SJSA1 (cell line): ENCODE measurements at regions not wholly inside any gene's neighbourhood (a gene's known extent, or its start where the extent isn't known, plus 50 kb on each side); places are given as distances from the start of the nearest gene placed in this dataset.
"Not testable (repeated sequence)": the region's sequence is repeated elsewhere in the genome, so short reads cannot be mapped to it uniquely, and the experiment has no call there.

Experiments used
- DNase-seq, 2 experiments: peaks; one replicate each; pipeline ENCODE4 v3.0.0-alpha.2; 2015 to 2020; ENCODE audit warnings: low spot score in 2 of 2, low read depth in 1 of 2
- H3K27ac ChIP-seq: fragments of 250-450 bp; sonication (Bioruptor Pico); 2 replicates; pipeline ENCODE4 v1.5.1; 2020; ENCODE audit warnings: mild to moderate bottlenecking, moderate library complexity
- H3K27me3 ChIP-seq: fragments of 250-450 bp; sonication (Bioruptor Pico); replicated peaks from 2 replicates; pipeline ENCODE4 v1.5.1; 2020; ENCODE audit warnings: mild to moderate bottlenecking, moderate library complexity
- H3K36me3 ChIP-seq: fragments of 250-450 bp; sonication (Bioruptor Pico); 2 replicates; pipeline ENCODE4 v1.5.1; 2020; ENCODE audit warnings: mild to moderate bottlenecking
- H3K4me1 ChIP-seq: fragments of 250-450 bp; sonication (Bioruptor Pico); replicated peaks from 2 replicates; pipeline ENCODE4 v1.6.1; 2021; ENCODE audit warnings: mild to moderate bottlenecking
- H3K4me3 ChIP-seq: fragments of 250-450 bp; sonication (Bioruptor Pico); 2 replicates; pipeline ENCODE4 v1.5.1; 2020; ENCODE audit warnings: mild to moderate bottlenecking
- H3K9me3 ChIP-seq: fragments of 250-450 bp; sonication (Bioruptor Pico); replicated peaks from 2 replicates; pipeline ENCODE4 v1.5.1; 2020; ENCODE audit warnings: mild to moderate bottlenecking

DNA sequence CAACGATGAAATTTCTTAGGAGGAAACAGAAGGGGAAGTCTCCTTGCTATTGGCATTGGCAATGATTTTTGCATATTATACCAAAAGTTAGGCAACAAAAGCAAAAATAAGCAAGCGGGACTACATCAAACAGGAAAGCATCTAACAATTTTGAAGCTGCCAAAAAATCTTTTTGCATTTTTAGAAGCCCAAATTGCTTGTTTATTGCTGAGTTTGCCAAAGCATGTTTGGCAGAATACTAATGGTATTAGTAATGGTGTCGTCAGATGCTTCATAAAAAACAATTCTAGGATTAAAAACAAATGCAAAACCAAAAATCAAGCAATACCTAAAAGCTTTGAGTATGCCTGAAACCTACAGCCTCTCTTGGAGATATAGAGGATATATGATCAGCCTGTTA is 80.0 kb downstream of the GALR1 start:
- no peak overlapping the region for H3K27ac ChIP-seq
- H3K9me3 ChIP-seq = no peaks in the 10 kb centered on the region
- 0 out of 2 replicates have a peak, but pooled peaks cover 4% of the 10 kb centered on the region for H3K27me3 ChIP-seq
- no peak for DNase-seq
- no peaks in the 10 kb centered on the region for H3K36me3 ChIP-seq
- H3K4me1 ChIP-seq = no peaks in the 10 kb centered on the region
- no peak overlapping the region for H3K4me3 ChIP-seq

- no peaks in the 10 kb centered on the region for H3K9me3 ChIP-seq
- no peak for DNase-seq
- no peaks in the 10 kb centered on the region for H3K36me3 ChIP-seq
- H3K4me1 ChIP-seq = peaks cover 8% of the 10 kb centered on the region
- no peak overlapping the region for H3K27ac ChIP-seq
- H3K27me3 ChIP-seq = 0 out of 2 replicates have a peak, but pooled peaks cover 2% of the 10 kb centered on the region
- H3K4me3 ChIP-seq = no peak overlapping the region
Observed at GRCh38 chr18:77334876-77335275, 85.2 kb downstream of the GALR1 start.

GRCh38 chr18:77337604-77338003 is 88.0 kb downstream of the GALR1 start:
- no peaks in the 10 kb centered on the region for H3K9me3 ChIP-seq
- no peak for DNase-seq
- no peaks in the 10 kb centered on the region for H3K36me3 ChIP-seq
- H3K27me3 ChIP-seq = no peaks in the 10 kb centered on the region
- H3K4me1 ChIP-seq = peaks cover 8% of the 10 kb centered on the region
- no peak overlapping the region for H3K27ac ChIP-seq
- no peak overlapping the region for H3K4me3 ChIP-seq

GRCh38 chr18:77339093-77339492 is 89.4 kb downstream of the GALR1 start:
- Histone ChIP-seq H3K4me3 (no peak overlapping the region), H3K27me3 (no peaks in the 10 kb centered on the region), H3K36me3 (no peaks in the 10 kb centered on the region), H3K4me1 (peaks cover 15% of the 10 kb centered on the region), H3K27ac (no peak overlapping the region), H3K9me3 (no peaks in the 10 kb centered on the region)
- DNase-seq = no peak

- Histone ChIP-seq H3K4me3 (no peak overlapping the region), H3K4me1 (peaks cover 20% of the 10 kb centered on the region), H3K27ac (no peak overlapping the region), H3K9me3 (no peaks in the 10 kb centered on the region), H3K27me3 (no peaks in the 10 kb centered on the region), H3K36me3 (no peaks in the 10 kb centered on the region)
- no peak for DNase-seq
Observed at GRCh38 chr18:77339623-77340022, 90.0 kb downstream of the GALR1 start.

DNA sequence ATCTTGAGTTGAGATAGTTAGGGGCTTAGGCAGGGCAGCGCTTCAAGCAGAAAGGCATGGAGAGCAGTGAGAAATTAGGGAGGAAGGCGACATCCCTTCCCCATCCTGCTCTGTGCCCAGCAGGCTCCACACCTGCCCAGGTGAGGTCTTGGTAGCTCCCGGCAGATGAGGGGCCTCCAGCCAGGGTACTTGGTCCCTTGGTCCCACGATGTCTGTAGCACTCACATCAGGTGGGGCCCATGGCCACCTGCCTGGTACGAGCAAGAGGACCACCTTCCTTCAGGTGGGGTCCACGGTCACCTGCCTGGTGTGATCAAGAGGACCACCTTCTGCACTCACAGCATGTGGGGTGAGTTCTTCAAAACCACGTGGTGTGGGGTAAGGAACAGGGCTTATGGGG is 91.2 kb downstream of the GALR1 start:
- Histone ChIP-seq H3K27ac (no peak overlapping the region), H3K27me3 (no peaks in the 10 kb centered on the region), H3K36me3 (no peaks in the 10 kb centered on the region), H3K4me1 (peaks cover 32% of the 10 kb centered on the region), H3K4me3 (no peak overlapping the region), H3K9me3 (no peaks in the 10 kb centered on the region)
- no peak for DNase-seq

DNA sequence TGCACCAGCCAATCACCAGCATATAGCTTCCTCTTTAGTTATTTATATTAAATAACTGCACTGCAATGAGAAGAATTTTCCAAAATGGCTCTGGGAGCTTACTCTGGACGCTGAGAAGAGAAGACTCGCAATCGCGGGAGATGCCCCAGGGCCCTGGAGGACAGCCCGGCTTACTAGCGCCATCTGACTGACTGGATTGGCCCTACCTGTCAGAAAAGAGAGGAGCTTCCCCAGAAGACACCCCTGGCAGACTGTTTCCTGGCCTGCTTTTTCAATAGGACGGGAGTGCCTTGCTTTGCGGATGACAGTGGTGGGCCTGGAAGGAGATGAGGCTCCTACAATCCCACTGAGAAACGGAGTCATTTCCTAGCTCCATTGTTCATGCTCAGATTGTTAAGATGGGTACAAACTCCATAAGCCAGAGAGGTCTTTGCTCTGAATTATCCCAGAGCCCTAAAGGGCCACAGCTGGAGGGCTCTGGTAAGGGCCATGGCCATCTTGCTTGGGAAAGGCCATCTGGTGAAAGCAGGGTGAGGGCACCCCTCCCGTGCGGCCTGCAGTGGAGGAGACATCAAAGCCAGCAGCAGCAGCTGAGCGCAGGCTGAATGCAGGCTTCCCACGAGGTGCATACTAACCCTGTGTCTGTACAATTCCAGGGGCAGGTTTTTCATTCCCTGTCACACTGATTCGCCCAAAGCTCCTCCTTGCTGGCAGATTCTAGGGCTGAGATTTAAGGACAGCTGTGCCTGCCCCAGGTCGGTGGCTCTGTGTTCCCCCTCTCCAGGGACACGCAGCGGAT is 92.1 kb downstream of the GALR1 start:
- Histone ChIP-seq H3K36me3 (no peaks in the 10 kb centered on the region), H3K4me3 (no peak overlapping the region), H3K4me1 (peaks cover 41% of the 10 kb centered on the region), H3K27me3 (no peaks in the 10 kb centered on the region), H3K9me3 (no peaks in the 10 kb centered on the region), H3K27ac (no peak overlapping the region)
- no peak for DNase-seq

- Histone ChIP-seq H3K9me3 (no peaks in the 10 kb centered on the region), H3K27me3 (no peaks in the 10 kb centered on the region), H3K4me1 (peaks cover 43% of the 10 kb centered on the region), H3K4me3 (no peak overlapping the region), H3K36me3 (no peaks in the 10 kb centered on the region), H3K27ac (no peak overlapping the region)
- no peak for DNase-seq
Observed at GRCh38 chr18:77342736-77343135, 93.1 kb downstream of the GALR1 start.

- Histone ChIP-seq H3K27ac (no peak overlapping the region), H3K27me3 (no peaks in the 10 kb centered on the region), H3K4me1 (peaks cover 35% of the 10 kb centered on the region), H3K9me3 (no peaks in the 10 kb centered on the region), H3K4me3 (no peak overlapping the region), H3K36me3 (no peaks in the 10 kb centered on the region)
- DNase-seq = peak in 1 of 2 experiments; percentile 42
Observed at GRCh38 chr18:77343846-77344510, 94.3 kb downstream of the GALR1 start.

- Histone ChIP-seq H3K9me3 (no peaks in the 10 kb centered on the region), H3K36me3 (no peaks in the 10 kb centered on the region), H3K27ac (no peak overlapping the region), H3K27me3 (no peaks in the 10 kb centered on the region), H3K4me1 (peaks cover 35% of the 10 kb centered on the region), H3K4me3 (no peak overlapping the region)
- DNase-seq = peak in 1 of 2 experiments; percentile 6
Observed at GRCh38 chr18:77344786-77345500, 95.3 kb downstream of the GALR1 start.

DNA sequence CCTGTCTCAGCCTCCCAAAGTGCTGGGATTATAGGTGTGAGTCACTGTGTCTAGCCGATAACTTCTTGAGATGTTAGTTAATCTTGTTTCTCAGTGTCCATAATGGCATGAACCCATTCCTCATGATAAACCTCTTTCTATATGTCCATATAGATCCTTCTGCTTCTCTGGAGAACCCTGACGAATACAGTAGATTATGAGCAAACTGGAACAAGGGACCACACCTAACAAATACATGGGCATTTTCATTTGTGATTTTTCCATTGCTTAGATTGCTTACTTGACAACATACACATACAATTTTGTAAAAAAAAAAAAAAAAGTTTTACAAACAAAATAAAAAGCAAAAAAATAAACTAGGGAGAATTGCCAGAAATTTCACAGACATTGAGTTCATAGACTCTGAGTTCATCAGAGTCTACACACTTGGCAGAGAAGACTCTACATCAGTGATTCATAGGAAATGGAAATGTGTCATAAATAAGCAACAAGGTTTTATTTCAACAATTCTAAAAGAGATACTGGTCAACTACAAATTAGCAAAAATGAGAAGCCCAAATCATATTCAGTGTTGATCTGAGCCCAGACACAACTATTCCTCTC is 96.7 kb downstream of the GALR1 start:
- Histone ChIP-seq H3K9me3 (no peaks in the 10 kb centered on the region), H3K27ac (no peak overlapping the region), H3K4me1 (peaks cover 35% of the 10 kb centered on the region), H3K36me3 (no peaks in the 10 kb centered on the region), H3K4me3 (no peak overlapping the region), H3K27me3 (no peaks in the 10 kb centered on the region)
- DNase-seq = peak in 1 of 2 experiments; percentile 50

- not testable (repeated sequence) for DNase-seq, H3K27ac ChIP-seq, H3K9me3 ChIP-seq, H3K4me3 ChIP-seq, H3K4me1 ChIP-seq, H3K36me3 ChIP-seq, H3K27me3 ChIP-seq
Observed at GRCh38 chr18:77353349-77353748, 103.7 kb downstream of the GALR1 start.

DNA sequence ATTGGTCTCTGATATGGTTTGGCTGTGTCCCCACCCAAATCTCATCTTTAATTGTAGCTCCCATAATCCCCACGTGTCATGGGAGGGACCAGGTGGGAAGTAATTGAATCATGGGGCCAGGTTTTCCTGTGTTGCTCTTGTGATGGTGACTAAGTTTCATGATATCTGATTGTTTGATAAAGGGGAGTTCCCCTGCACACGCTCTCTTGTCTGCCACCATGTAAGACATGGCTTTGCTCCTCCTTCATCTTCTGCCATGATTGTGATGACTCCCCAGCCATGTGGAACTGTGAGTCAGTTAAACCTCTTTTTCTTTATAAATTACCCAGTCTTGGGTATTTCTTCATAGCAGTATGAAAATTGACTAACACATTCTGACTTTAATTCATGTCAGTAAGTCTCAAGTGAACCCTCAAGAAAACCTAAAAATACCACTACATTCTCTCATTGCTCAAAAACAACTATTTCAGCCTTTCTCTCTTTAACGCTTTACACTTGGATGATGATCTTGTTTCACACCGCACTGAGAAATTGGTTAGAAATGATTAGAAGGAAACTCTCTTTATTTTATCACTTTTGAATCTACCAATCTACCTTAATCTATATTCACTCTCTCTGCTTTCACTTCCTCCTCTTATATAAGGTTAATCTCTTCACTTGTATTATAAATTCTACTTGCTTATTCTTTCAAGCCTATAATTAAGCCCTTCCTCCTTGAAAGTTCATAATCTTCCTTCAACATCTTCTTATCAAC is 110.1 kb downstream of the GALR1 start:
- Histone ChIP-seq H3K9me3 (0 out of 2 replicates have a peak, but pooled peaks cover 2% of the 10 kb centered on the region), H3K27ac (no peak overlapping the region)

More for the DNA sequence above, 110.1 kb downstream of the GALR1 start:
- H3K27me3 ChIP-seq = no peaks in the 10 kb centered on the region; the same call in 1 of the 2 replicates
- DNase-seq = no peak
- no peak overlapping the region for H3K4me3 ChIP-seq
- H3K4me1 ChIP-seq = no peaks in the 10 kb centered on the region
- no peaks in the 10 kb centered on the region for H3K36me3 ChIP-seq
